Right lung (tissue), 2 donors: ENCODE measurements at regions not wholly inside any gene's neighbourhood (a gene's known extent, or its start where the extent isn't known, plus 50 kb on each side); places are given as distances from the start of the nearest gene placed in this dataset.
"Not testable (repeated sequence)": the region's sequence is repeated elsewhere in the genome, so short reads cannot be mapped to it uniquely, and the experiment has no call there.

ENCODE experiments used
- DNase-seq, 2 donors: peaks; one replicate each; pipeline ENCODE4 v3.0.0-alpha.2; 2013

- no peak for DNase-seq
Observed at GRCh38 chrX:120718969-120719368, 89.1 kb upstream of the C1GALT1C1 start.

DNA sequence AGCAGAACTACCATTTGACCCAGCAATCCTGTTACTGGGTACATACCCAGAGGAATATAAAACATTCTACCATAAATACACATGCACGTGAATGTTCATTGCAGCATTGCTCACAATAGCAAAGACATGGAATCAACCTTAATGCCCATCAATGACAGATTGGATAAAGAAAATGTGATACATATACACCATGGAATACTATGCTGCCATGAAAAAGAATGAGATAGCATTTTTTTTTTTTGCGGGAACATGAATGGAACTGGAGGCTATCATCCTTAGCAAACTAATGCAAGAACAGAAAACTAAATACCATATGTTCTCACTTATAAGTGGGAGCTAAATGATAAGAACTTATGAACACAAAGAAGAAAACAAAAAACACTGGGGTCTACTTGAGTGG, 72.5 kb upstream of the C1GALT1C1 start:
- not testable (repeated sequence) for DNase-seq

DNA sequence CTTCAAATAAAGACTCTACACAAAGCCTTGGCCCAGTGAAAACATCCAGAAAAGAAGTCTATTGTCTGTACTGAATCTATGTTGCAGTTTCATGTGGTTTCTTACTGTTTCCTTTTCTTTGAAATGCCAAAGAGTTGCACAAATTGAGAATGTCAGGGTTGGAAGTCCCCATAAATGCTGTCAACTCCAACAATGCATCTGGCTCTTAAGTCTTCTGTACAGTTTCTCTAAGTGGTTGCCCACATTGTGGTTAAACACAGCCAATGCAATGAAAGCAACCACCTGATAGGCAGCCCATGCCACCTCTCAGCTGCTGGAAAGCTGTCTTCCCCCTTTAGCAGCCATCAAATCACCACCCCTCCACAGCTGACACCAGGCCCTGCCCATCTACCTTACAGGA, 67.2 kb upstream of the C1GALT1C1 start:
- DNase-seq: no peak

DNA sequence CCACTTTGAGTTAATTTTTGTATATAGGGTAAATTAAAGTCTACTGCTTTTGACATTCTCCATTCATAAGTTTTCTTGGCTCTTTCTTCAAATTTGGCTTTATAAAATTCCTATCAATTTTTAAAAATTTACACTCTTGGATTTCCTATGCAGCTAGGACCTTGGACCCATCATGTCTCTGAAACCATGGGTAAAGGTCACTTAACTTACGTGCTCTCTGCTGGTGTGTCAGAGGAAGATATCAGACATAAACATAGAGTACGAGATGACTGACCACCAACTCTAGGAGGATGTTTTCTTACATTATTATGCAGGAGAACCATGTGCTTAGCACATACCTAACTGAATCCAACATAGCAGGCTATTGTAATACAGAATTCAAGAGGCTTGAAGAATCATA, 62.5 kb upstream of the C1GALT1C1 start:
- no peak for DNase-seq

DNA sequence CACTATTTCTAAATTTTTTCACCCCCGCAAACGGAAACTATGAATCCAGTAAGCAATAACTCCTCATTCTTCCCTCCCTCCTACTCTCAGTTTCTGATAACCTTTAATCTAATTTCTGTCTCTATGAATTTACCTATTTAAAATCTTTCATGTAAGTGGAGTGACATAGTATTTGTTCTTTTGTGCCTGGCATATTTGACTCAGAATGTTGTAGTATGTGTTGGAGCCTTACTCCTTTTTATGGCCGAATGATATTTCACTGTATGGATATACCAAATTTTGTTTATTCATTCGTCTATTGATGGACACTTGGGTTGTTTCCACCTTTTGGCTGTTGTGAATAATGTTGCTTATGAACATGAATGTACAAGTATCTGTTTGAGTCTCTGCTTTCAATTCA, 61.1 kb upstream of the C1GALT1C1 start:
- no peak for DNase-seq

DNA sequence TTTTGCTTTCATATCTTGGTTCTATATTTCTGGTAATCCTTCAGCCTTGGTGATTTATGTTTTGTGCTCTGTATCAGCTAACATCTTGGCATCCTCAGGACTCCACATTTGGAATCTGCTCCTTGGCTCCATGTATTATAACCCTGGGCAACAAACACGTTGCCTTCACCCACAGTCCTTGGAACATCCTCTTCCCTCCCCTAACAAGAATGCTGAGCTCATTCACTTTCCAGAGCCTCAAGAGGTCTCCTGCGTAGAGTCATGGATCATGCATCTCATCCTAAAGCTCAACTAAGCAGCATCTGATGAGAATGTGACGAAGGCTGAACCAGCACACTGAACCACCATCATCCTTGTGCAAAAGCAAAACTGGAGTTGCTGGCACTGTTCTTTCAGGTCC, 60.5 kb upstream of the C1GALT1C1 start:
- DNase-seq: no peak

DNA sequence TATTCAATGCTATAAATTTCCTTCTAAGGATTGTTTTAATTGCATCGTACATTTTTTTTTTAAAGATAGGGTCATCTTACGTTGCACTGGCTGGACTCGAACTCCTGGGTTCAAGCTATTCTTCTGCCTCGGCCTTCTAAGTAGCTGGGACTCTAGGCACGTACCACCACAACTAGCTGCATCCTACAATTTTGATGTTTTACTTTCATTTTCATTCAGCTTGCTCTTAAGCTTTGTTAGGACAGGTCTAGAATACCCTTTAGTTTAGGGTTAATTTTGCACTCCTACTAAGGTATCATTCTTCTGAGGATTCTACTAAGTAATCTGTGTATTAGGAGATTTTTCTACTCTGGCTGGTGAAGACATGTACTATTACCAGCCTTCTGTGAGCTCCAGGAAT, 50.2 kb upstream of the C1GALT1C1 start:
- no peak for DNase-seq
